ENCODE measurements at regions not wholly inside any gene's neighbourhood (a gene's known extent, or its start where the extent isn't known, plus 50 kb on each side); places are given as distances from the start of the nearest gene placed in this dataset.

GRCh38 chr5:30932273-30933017, 261.0 kb upstream of the CDH6 start:
- DNase-seq = no peak

DNA sequence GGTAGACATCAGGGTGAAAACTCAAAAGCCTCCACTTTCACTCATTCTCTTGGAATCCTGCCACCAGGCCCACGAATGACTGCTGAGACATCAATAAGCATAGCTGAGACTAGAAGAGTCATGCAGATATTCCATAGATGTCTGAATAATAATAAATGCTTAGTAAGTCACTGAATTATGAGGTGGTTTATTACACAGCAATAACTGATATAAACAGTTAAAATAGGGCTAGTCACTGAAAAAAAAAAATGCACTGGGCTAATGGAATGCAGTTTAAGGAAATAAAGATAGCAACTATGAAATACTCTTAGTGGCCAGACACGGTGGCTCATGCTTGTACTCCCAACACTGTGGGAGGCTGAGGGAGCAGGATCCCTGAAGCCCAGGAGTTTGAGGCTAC, 262.8 kb upstream of the CDH6 start:
- no peak for DNase-seq

GRCh38 chr5:30928956-30929355, 264.5 kb upstream of the CDH6 start:
- DNase-seq = no peak

GRCh38 chr5:30926218-30926617, 267.3 kb upstream of the CDH6 start:
- no peak for DNase-seq

DNA sequence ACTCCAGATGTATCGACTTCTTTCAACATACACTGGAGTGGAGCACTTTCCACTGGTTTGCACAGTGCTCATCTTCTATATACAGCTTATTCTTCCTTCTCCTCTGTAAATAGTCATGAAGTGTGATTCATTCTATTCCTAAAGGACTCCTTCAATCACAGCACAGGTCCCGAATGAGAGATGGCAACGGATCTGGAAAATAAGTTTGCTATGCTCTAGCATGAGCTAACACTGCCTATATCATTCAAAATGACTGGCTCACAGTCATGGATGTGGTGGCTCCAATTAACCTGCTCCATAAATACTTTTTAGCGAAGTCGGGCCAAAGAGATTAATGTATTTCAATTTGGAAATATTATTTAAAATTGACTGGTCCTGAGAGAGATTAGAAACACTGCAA, 272.1 kb upstream of the CDH6 start:
- no peak for DNase-seq

DNA sequence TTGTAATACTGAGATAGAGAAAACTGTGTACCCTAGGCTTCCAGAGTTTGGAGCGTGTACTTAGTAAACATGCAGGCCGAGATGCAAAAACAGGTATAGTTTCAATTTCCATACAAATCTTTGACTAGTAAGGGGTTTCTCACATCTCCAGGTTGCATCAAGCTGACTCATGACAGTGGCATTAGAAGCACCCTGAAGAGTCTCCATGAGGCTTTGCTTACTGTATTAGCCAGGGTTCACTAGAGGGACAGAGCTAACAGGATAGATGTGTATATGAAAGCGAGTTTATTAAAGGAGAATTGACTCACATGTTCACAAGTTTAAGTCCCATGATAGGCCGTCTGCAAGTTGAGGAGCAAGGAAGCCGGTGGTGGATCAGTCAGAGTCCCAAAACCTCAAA, 275.3 kb upstream of the CDH6 start:
- no peak for DNase-seq

- DNase-seq = no peak
Observed at GRCh38 chr5:30908356-30908755, 285.1 kb upstream of the CDH6 start.

DNA sequence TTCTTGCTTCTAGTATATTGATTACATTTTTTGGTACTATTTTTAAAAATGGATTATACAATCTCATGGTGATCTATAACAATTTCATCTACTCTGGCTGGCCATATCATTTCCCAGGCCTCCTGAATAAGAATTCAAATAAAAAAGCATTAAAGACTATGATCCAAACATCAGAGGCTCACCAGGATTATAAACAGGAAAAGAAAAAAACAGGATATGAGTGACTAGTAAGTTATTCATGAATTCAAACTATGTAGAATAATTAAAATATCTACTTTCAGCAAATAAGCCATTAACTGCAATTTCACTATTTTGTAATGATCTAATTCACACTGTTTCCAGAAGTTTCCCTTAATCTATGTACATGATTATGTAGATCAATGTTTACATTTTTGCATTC, 293.1 kb upstream of the CDH6 start:
- no peak for DNase-seq

DNA sequence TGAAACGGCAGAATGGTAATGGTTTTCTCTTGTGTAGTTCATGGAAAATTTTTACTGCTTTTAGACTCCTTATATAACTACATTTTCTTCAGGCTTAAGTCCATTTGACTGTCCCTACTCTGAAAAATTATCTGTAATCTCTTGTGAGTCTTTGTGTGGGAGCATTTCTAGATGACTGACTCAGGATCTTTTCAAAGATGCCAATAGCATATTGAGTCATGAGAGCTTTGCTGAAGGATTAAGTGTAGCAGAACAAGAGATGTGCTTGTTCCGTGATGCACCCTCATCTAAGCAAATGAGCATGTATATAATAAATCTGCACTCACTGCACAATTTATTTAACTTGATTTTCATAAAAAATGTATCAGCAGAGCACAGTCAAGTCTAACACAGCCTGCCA, 298.7 kb upstream of the CDH6 start:
- no peak for DNase-seq

- no peak for DNase-seq
Observed at GRCh38 chr5:30891660-30892059, 301.8 kb upstream of the CDH6 start.

DNA sequence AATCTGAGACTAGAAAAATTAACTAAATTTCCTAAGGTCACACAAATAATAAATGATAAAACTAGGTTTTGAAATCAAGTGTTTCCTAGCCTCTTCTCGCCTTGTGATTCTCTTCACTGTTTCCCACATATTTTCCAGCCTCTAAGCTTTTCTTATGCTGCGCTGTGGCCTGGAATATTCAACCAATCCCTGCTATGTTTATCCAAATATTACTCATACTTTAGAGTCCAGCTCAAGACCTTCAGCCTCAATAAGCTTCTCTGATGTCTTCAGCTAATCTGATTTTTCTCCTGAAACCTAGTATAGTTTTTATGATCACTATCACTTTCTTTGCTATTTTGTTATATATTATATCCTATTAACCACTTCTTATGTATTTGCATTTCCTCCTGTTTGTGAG, 303.1 kb upstream of the CDH6 start:
- no peak for DNase-seq

GRCh38 chr5:30880514-30880913, 313.0 kb upstream of the CDH6 start:
- DNase-seq = no peak

GRCh38 chr5:30879887-30880286, 313.6 kb upstream of the CDH6 start:
- DNase-seq = no peak

DNA sequence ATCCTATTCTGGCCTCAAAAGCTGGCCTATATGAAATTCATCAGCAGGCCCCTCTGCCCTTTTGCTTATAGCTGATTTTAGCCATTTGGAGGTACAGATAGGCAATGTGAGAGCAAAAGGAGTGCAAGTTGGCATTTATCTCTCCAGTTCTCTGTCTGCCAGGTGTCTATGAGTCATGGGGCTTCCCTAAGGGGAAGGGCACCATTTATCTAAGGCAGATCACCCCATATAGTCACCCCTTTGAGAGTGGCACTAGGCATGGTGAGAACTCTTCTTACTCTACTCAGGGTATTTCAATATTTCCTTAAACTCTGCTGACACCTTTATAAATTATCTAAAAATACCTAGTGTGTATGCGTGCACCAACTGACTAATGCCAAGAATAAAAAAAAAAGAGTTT, 314.7 kb upstream of the CDH6 start:
- no peak for DNase-seq

DNA sequence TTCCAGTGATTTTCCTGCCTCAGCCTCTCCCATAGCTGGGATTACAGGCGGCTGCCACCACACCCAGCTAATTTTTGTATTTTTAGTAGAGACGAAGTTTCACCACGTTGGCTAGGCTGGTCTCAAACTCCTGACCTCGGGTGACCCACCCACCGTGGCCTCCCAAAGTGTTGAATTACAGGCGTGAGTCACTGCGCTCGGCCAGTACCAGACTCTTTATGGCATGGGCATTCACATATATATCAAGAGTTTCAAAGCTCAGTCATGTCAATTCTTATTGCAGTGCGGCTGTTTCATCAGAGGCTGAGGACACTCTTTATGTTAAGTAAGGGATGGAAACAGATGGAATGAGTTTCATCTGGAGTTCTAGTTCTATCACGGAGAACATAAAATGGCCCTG, 315.2 kb upstream of the CDH6 start:
- DNase-seq = no peak

DNA sequence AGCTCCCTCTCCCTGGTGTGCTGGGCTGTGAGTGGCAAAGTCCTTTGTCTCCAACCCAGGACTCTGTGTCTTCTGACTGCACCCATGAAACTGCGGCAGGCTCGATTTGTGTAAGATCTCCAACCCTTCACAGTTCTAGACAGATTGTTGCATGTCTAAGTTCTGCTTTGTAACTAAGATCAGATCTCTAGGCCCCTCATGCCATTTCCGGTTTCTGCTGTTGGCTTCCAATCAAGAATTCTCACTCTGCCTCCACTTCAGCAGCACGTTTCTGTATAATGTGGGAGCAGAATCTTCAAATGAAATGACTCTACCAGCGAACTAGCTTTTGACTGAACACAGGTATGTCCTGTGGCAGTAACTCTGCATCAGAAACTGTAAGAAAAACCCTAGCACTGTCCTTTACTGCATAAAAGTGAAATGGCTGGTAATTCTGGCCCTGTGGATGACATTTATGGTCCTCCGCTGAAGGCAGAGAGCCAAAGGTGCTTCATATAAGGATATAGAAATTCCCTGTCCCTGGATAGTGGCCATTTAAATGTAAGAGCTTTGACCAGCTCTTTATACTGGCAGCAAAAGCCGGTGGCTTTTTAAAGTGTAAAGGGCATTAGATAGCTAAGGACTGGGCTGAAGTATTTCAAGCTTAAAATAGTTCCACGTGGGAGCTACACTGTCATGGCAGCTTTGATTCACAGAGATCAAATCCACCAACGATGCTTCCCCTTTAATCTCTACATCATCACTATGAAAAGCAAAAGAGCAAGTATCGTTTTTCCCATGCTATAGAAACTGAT, 319.0 kb upstream of the CDH6 start:
- DNase-seq = no peak

DNA sequence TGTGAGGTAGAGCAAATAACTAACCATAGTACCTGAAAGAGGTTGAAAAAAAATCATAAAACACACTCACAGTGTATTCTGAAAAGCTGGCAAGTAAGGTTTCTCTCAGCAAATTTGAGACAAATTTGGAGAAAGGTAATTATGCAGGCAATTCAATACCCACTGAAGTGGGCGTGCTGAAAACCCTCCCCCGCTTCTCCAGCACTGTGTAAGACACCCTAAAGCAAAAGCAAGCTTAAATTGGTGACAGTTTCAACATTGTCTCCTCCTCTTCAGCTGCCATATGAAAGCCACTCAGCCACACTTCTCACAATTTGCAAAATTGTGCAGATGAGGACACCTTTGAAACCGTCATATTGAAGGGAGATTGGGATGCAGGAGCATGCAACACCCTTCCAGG, 322.3 kb upstream of the CDH6 start:
- no peak for DNase-seq

DNA sequence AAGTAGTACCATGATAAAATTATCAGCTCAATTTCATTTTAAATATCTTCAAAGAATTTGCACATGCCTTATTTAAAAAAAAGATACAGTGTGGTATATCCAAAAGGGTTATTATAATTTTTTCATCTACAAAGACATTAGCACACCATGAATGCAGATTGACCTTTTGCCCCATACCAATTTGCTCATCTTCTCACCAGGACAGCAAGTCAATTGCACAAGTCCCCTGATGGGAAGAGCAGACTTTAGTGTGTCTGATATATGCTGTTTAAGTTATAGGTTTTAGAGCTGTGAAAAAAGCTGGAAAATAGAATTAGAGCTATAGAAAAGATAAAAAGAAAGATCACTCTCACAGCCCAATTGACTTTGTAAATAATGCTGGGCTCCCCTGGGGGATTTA, 325.8 kb upstream of the CDH6 start:
- no peak for DNase-seq

- DNase-seq = no peak
Observed at GRCh38 chr5:30866142-30866541, 327.3 kb upstream of the CDH6 start.

DNA sequence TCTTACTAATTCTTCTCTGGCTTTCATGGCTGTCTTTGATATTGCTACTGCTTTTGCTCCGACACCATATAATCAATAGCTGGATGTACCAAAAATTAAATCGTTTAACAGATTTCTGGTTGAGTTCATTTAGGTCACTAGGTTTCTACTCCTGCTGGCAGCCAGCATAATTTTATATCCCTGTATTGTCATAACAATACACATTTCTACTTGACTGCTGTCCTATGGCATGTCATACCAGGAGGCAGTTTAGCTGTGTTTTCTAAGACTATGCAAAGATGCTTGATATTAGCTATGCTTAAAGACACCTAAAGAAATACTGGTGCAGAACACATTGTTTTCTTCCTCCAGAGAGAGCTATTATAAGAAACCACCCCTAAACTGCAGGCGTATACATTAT, 337.2 kb upstream of the CDH6 start:
- no peak for DNase-seq

DNA sequence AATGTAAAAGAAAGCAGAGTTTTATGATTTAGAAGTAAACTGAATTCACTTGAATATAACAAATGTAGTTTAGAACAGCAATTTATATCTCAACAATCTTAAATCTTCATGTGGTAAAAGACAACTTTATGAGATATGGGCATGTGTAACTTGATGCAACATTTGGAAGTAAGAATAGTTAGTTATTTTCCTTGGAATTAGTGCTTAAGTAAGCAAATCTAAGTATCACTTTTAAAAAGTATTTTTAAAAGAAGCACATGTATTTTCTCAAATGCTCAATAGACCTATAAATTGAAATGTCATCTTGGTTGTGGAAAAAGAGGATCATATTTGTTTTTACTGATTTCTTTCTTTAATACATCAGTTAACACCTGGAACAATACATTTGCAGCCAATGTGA, 340.3 kb upstream of the CDH6 start:
- DNase-seq = no peak

DNA sequence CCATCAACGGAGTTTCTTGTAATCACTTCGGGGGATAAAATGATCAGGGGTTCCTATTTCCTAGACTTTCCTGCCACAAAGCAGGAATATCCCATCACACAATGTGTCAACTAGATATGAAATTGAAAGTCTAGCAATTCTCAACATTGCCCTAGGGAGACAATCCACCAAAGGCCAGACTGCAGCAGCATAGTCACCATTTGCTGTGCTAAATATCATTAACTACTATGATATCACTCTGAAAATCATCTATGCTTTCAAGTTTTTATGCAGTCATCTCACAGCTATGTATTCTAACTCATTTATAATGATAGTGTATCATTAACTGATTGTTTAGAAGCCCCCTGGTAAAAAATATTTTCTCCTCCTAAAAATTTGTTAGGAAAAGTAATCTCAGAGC, 342.6 kb upstream of the CDH6 start:
- no peak for DNase-seq

DNA sequence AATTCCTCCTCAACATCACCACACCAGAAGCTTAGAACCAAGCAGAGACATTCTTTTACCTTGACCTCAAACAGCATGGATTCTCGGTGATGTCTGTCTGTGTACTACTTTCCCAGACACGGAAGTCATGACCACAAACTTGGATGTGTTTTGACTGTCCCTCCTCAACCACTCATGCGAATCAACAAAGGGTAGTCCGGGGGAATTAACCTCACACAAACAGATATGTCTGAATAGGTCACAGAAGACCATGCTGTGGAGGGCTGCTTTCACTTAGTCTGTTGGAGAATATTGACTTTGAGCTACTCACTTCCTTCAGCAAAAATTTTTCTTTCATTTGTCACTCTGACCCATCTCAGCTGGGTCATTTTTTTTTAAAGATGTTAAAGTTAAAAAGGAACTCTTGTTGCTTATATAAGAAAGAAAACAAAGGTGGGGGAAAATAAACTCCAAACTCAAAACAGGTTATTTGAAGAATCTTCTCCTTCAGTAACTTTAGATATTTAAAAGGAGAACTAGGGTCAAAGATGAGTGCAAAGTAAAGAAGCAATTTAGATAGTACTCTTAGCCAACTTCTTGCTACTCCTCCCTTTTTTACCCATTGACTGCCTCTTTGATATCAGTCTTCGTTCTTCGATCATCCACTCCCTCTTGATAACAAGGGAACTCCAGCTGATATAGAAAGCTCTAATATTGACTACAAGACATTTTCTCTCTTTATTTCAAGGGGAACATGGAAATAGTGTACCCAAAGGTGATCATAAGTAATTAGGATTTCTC, 343.4 kb upstream of the CDH6 start:
- DNase-seq = no peak

- no peak for DNase-seq
Observed at GRCh38 chr5:30846171-30846570, 347.3 kb upstream of the CDH6 start.
